ENCODE measurements at regions not wholly inside any gene's neighbourhood (a gene's known extent, or its start where the extent isn't known, plus 50 kb on each side); places are given as distances from the start of the nearest gene placed in this dataset.

DNA sequence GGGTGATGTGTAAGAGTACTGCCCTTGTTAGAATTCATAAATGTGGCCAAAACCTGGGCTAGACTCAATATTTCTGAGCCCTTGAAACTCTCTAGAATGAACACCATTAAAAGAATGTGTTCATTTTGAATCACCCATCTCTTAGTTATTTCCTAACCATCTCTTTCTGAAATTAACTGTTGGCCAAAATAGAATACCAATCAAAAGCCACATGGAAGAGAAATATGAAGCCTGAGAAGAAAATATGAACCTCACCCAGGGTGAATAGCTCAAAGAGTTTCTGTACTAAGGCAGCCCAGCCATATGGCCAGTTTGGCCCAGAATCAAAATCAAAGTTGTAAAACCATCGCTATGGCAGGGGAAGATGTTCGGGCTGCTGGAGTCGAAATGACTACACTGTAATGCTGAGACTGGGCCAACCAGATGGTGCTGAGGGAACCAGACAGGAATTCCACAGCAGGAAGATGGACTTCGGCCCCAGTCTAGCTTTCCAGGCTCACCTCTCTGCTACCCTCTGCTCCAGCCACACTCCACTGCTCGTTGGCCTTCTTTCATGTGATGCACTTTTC is 154.3 kb upstream of the ZFHX3 start (continued):
- TF ChIP-seq ZBED4 (CRISPR knock-in tag; IDR thresholded peaks at IDR 0.05; ENCODE audit: borderline replicate concordance) (peak; percentile 53; the same call in 1 of the 2 replicates), NCOR1 (IDR thresholded peaks at IDR 0.05; ENCODE audit: borderline replicate concordance, low read length) (no peak), ZBTB38 (CRISPR knock-in tag; IDR thresholded peaks at IDR 0.05) (no peak), TCF7L2 (IDR thresholded peaks at IDR 0.05; ENCODE audit: low read depth, low read length) (no peak), RARA (CRISPR knock-in tag; IDR thresholded peaks at IDR 0.05) (peak; percentile 55), HNF4A (CRISPR knock-in tag; IDR thresholded peaks at IDR 0.05) (peak; percentile 88), TEAD2 (CRISPR knock-in tag; IDR thresholded peaks at IDR 0.05) (no peak), ZNF431 (CRISPR knock-in tag; IDR thresholded peaks at IDR 0.05; ENCODE audit: borderline replicate concordance, low read depth) (0 out of 2 replicates have a peak, but pooled peaks have one; percentile 76), GABPB1 (CRISPR knock-in tag; IDR thresholded peaks at IDR 0.05) (no peak; the same call in 1 of the 2 replicates), SMAD3 (CRISPR knock-in tag; IDR thresholded peaks at IDR 0.05) (no peak), ZNF678 (CRISPR knock-in tag; IDR thresholded peaks at IDR 0.05) (no peak), CHCHD3 (CRISPR knock-in tag; IDR thresholded peaks at IDR 0.05) (no peak), RELA (CRISPR knock-in tag; IDR thresholded peaks at IDR 0.05) (no peak), ZNF232 (CRISPR knock-in tag; IDR thresholded peaks at IDR 0.05; ENCODE audit: borderline replicate concordance) (no peak), ZNF251 (CRISPR knock-in tag; IDR thresholded peaks at IDR 0.05) (no peak), RCOR2 (CRISPR knock-in tag; IDR thresholded peaks at IDR 0.05) (no peak)
- TF ChIP-seq, protein P1, sequence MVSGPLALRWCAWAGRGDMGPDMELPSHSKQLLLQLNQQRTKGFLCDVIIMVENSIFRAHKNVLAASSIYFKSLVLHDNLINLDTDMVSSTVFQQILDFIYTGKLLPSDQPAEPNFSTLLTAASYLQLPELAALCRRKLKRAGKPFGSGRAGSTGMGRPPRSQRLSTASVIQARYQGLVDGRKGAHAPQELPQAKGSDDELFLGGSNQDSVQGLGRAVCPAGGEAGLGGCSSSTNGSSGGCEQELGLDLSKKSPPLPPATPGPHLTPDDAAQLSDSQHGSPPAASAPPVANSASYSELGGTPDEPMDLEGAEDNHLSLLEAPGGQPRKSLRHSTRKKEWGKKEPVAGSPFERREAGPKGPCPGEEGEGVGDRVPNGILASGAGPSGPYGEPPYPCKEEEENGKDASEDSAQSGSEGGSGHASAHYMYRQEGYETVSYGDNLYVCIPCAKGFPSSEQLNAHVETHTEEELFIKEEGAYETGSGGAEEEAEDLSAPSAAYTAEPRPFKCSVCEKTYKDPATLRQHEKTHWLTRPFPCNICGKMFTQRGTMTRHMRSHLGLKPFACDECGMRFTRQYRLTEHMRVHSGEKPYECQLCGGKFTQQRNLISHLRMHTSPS (CRISPR knock-in tag; IDR thresholded peaks at IDR 0.05; ENCODE audit: low read depth): no peak
- TF ChIP-seq, protein P2, sequence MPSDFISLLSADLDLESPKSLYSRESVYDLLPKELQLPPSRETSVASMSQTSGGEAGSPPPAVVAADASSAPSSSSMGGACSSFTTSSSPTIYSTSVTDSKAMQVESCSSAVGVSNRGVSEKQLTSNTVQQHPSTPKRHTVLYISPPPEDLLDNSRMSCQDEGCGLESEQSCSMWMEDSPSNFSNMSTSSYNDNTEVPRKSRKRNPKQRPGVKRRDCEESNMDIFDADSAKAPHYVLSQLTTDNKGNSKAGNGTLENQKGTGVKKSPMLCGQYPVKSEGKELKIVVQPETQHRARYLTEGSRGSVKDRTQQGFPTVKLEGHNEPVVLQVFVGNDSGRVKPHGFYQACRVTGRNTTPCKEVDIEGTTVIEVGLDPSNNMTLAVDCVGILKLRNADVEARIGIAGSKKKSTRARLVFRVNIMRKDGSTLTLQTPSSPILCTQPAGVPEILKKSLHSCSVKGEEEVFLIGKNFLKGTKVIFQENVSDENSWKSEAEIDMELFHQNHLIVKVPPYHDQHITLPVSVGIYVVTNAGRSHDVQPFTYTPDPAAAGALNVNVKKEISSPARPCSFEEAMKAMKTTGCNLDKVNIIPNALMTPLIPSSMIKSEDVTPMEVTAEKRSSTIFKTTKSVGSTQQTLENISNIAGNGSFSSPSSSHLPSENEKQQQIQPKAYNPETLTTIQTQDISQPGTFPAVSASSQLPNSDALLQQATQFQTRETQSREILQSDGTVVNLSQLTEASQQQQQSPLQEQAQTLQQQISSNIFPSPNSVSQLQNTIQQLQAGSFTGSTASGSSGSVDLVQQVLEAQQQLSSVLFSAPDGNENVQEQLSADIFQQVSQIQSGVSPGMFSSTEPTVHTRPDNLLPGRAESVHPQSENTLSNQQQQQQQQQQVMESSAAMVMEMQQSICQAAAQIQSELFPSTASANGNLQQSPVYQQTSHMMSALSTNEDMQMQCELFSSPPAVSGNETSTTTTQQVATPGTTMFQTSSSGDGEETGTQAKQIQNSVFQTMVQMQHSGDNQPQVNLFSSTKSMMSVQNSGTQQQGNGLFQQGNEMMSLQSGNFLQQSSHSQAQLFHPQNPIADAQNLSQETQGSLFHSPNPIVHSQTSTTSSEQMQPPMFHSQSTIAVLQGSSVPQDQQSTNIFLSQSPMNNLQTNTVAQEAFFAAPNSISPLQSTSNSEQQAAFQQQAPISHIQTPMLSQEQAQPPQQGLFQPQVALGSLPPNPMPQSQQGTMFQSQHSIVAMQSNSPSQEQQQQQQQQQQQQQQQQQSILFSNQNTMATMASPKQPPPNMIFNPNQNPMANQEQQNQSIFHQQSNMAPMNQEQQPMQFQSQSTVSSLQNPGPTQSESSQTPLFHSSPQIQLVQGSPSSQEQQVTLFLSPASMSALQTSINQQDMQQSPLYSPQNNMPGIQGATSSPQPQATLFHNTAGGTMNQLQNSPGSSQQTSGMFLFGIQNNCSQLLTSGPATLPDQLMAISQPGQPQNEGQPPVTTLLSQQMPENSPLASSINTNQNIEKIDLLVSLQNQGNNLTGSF (CRISPR knock-in tag; IDR thresholded peaks at IDR 0.05): no peak

Measured in HepG2 (cell line).